Upper lobe of right lung (tissue), 1 donor: ENCODE measurements at regions not wholly inside any gene's neighbourhood (a gene's known extent, or its start where the extent isn't known, plus 50 kb on each side); places are given as distances from the start of the nearest gene placed in this dataset.

Experiments used
- ATAC-seq: fragments of 200-7000 bp; cut with Tn5 transposase; one replicate; pipeline ENCODE4 v1.9.1; 2020; ENCODE audit warnings: mild to moderate bottlenecking, moderate library complexity
- DNase-seq: peaks from one replicate; pipeline ENCODE4 v3.0.0-alpha.2; 2020
- H3K27ac ChIP-seq: fragments of 200-600 bp; one replicate; pipeline ENCODE4 v1.8.0; 2022
- H3K27me3 ChIP-seq: fragments of 200-600 bp; one replicate; pipeline ENCODE4 v1.8.0; 2022; ENCODE audit warnings: mild to moderate bottlenecking
- H3K36me3 ChIP-seq: fragments of 200-600 bp; one replicate; pipeline ENCODE4 v1.8.0; 2022
- H3K4me1 ChIP-seq: fragments of 200-600 bp; one replicate; pipeline ENCODE4 v1.8.0; 2022
- H3K4me3 ChIP-seq: fragments of 200-600 bp; one replicate; pipeline ENCODE4 v1.8.0; 2022; ENCODE audit warnings: mild to moderate bottlenecking
- H3K9me3 ChIP-seq: fragments of 200-600 bp; one replicate; pipeline ENCODE4 v1.8.0; 2022
- intact Hi-C: fragments of 100-400 bp; cut with DNase I; formaldehyde crosslinking; loops from one replicate; pipeline ENCODE4 v1.11.0; 2022
- TF ChIP-seq, protein P1 (sequence below): fragments of 200-600 bp; IDR thresholded peaks from one replicate; pipeline ENCODE4 v1.8.0; 2022; ENCODE audit warnings: antibody characterized with exemption
- donor health status: DM: no; HTN: yes; CAD: no; lungs with severe emphysema.

DNA sequence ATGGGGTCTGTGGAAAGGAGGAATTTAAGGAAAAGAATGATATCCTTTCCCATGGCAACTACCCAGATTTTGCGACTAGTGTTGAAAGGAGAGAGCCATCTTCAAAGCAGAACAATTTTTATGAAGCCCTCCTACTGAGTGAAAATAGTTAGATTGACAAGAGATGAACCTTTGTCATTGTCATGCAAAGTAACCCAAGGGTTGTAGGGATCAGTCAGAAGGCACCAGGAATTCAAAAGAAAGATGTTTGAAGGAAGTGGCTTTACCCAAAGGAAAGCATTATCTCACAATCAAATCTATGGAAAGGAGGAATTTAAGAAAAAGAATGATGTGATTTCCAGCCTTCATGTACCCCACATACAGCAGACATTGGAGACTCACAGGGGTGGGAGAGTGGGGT lies 544.4 kb downstream of the IPMK start:
- Histone ChIP-seq H3K9me3 (no peaks in the 10 kb centered on the region), H3K4me1 (no peaks in the 10 kb centered on the region), H3K4me3 (no peak overlapping the region), H3K27me3 (no peaks in the 10 kb centered on the region), H3K36me3 (no peaks in the 10 kb centered on the region), H3K27ac (no peak overlapping the region)
- DNase-seq = no peak
- no peak for ATAC-seq
- intact Hi-C loops = no loop called here
- TF ChIP-seq, protein P1, sequence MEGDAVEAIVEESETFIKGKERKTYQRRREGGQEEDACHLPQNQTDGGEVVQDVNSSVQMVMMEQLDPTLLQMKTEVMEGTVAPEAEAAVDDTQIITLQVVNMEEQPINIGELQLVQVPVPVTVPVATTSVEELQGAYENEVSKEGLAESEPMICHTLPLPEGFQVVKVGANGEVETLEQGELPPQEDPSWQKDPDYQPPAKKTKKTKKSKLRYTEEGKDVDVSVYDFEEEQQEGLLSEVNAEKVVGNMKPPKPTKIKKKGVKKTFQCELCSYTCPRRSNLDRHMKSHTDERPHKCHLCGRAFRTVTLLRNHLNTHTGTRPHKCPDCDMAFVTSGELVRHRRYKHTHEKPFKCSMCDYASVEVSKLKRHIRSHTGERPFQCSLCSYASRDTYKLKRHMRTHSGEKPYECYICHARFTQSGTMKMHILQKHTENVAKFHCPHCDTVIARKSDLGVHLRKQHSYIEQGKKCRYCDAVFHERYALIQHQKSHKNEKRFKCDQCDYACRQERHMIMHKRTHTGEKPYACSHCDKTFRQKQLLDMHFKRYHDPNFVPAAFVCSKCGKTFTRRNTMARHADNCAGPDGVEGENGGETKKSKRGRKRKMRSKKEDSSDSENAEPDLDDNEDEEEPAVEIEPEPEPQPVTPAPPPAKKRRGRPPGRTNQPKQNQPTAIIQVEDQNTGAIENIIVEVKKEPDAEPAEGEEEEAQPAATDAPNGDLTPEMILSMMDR = no peak

DNA sequence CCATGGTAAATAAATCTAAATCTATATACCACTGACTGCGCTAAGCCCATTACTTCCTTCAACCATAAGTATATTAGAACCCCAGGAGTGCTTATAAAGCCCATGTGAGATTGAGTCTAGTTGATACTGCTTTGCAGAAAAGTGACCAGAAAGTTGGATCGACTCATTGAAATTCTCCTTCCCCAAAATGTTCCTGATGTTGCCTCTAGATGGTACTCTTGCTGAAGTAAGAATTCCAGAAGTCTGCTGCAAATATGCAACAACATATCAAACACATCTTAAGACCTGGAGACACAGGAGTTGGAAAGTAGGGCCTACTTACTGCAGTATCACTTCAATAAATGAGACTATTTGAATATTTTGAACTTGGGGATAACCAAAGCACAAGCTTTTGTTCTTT lies 550.8 kb downstream of the IPMK start:
- Histone ChIP-seq H3K27me3 (no peaks in the 10 kb centered on the region), H3K9me3 (no peaks in the 10 kb centered on the region), H3K4me3 (no peak overlapping the region), H3K36me3 (no peaks in the 10 kb centered on the region), H3K27ac (no peak overlapping the region), H3K4me1 (no peaks in the 10 kb centered on the region)
- DNase-seq = no peak
- ATAC-seq = peak; percentile 63
- intact Hi-C loops = no loop called here
- TF ChIP-seq, protein P1 = peak; percentile 42

DNA sequence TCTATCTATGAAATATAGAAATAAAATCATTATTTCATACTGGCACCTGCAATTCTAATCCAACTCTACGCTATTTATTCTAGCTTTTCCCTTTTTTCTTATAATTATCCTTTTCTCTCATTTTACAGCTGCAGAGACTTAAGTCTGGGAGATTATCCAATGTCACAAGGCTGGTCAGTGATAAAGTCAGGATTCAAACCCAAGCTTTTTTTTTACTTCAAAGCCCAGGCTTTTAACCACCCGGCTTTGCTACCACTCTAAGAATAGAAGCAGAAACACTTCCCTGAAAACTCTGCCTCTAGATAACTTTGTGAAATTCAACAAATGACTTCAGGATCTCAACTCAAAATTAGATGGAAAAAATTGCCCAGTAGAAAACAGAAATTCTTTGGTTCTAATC lies 552.5 kb downstream of the IPMK start:
- Histone ChIP-seq H3K36me3 (no peaks in the 10 kb centered on the region), H3K27me3 (no peaks in the 10 kb centered on the region), H3K9me3 (no peaks in the 10 kb centered on the region), H3K27ac (no peak overlapping the region), H3K4me3 (no peak overlapping the region), H3K4me1 (no peaks in the 10 kb centered on the region)
- ATAC-seq (no peak), DNase-seq (no peak)
- intact Hi-C loops = no loop called here
- TF ChIP-seq, protein P1 = no peak

DNA sequence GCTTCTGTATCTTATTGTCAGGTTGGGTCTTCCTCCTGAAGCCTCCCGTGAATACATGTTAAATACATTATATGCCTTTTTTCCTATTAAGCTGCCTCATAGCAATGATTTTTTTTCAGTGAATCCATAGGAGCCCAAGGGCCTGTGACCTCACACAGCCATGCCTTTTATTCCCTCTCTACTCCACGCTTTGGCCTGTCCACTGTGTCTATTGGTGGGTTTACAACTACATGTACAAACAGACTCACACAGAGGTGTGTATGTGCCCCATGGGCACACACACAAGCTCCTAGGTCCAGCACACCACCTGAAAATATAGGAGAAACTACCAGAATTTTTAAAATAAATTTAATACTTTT lies 560.4 kb downstream of the IPMK start:
- no peak for ATAC-seq
- TF ChIP-seq, protein P1 = no peak
- H3K9me3 ChIP-seq = no peaks in the 10 kb centered on the region
- DNase-seq = no peak
- no peaks in the 10 kb centered on the region for H3K27me3 ChIP-seq
- intact Hi-C loops = no loop called here
- H3K36me3 ChIP-seq = no peaks in the 10 kb centered on the region
- H3K27ac ChIP-seq = no peak overlapping the region
- H3K4me1 ChIP-seq = no peaks in the 10 kb centered on the region
- no peak overlapping the region for H3K4me3 ChIP-seq

DNA sequence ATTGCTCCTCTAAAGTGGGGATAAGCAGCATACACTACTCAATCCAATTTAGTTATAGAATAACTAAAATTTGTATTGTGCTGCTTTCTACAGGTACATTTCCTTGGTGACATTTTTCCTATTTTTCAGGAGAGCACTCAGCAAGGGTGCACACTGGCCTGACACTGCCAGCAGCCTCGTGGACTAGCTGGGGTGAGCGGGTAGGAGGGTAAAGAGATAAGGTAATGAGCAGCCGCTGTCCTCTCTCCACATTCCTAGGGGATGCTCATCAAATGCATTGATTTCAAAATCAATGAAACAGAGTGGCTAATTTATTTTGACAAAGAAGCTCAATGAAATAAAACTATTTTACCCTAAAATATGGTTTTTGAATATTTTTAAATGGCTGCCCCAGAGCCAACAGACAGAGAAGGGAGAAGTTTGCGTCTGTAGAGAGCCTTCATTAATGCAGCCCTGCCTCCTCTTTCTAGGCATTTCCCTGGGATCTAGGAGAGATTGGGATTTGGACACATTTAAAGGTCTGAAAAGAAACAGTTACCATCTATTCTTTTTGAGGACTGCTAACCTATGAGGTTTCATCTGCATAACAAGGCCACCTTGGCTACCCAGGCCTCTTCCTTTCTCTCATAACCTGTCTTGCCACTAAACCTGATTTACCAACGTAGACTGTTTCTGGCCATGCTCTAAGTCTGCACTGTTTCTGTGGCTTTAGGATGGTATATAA lies 561.0 kb downstream of the IPMK start:
- intact Hi-C loops = no loop called here

More for the DNA sequence above, 561.0 kb downstream of the IPMK start:
- H3K4me3 ChIP-seq = no peak overlapping the region
- H3K36me3 ChIP-seq = no peaks in the 10 kb centered on the region
- H3K27me3 ChIP-seq = no peaks in the 10 kb centered on the region
- H3K4me1 ChIP-seq = no peaks in the 10 kb centered on the region
- ATAC-seq = no peak
- TF ChIP-seq, protein P1 = no peak
- DNase-seq = no peak
- no peak overlapping the region for H3K27ac ChIP-seq
- no peaks in the 10 kb centered on the region for H3K9me3 ChIP-seq
